Hematopoietic multipotent progenitor cell treated with erythropoietin and hydrocortisone succinate and interleukin-3 and kit ligand, for 6 days (in vitro differentiated cells): ENCODE measurements at regions not wholly inside any gene's neighbourhood (a gene's known extent, or its start where the extent isn't known, plus 50 kb on each side); places are given as distances from the start of the nearest gene placed in this dataset.

ENCODE experiments used
- DNase-seq: peaks from one replicate; pipeline ENCODE4 v3.0.0-alpha.2; 2015

- peak; percentile 93 for DNase-seq
Measured at GRCh38 chrX:40175511-40176350, 78.0 kb upstream of the BCOR start.

DNA sequence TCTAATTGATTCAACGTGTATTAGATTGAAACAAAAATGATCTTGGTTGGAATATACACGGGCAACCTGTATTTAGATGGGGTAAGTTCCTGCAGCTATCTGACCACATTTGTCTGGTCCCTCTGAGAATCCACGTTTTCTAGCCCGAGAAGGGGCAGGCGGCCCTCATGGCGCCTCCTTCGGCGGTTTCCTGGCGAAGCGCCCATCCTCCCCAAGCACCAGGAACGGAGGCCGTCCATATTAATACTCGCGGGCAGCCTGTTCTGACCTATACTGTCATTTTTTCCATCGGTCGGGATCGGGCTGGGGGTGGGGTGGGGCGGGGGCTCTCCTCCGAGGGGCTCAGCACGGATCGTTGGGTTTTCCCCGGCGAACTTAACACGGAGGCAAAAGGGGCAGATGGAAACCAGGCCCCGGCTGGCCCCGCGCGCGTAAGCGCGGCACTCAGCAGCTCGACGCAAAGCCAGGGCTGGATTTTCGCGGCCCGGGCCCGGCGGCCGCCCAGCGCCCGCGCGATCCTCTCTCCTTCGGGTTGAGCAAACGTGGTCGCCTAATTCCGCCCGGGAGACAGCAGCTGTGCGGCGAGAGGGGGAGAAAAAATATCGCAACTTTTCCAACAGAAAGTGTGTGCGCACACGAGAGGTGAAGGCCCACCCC lies 77.2 kb upstream of the BCOR start:
- DNase-seq = peak; percentile 69

DNA sequence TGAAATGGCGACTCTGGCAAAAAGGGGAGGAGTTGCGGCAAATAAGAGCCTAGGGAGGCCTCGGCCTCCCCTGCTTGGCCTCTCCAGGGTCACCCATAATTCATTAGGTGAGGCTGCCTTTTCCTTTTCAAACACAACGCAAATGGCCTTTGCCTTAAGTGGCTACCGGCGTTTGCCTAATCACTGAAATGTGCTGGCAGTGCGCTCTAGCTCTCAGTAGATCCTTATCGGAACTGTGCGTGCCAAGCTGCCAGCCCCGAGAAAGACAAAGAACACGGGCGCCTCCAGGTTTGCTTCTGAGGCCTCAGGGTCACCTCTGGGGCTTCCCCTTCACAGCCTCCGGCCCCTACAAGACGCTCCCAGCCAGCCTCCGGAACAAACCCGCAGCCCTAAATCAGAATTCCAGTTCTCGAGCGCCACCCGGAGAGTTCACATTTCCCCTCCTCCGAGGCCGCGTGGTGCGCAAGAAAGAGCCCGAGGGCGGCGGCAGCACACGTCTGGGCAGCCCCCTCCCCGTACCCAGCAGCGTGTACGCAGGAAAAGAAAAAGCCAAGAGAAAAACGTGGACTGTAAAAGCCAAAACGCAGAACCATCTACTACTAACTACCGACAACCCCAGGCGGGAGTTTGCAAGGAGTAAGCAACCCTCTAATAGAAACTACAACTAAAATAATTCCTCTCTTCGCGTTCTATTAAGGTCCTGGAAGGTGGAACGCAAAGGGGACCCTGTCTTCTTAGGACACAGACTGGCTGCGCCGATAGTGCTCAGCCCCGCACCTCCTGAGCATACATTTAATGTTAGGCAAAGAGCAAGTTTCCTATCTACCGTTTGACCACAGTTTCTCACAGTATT lies 76.5 kb upstream of the BCOR start:
- peak; percentile 84 for DNase-seq

DNA sequence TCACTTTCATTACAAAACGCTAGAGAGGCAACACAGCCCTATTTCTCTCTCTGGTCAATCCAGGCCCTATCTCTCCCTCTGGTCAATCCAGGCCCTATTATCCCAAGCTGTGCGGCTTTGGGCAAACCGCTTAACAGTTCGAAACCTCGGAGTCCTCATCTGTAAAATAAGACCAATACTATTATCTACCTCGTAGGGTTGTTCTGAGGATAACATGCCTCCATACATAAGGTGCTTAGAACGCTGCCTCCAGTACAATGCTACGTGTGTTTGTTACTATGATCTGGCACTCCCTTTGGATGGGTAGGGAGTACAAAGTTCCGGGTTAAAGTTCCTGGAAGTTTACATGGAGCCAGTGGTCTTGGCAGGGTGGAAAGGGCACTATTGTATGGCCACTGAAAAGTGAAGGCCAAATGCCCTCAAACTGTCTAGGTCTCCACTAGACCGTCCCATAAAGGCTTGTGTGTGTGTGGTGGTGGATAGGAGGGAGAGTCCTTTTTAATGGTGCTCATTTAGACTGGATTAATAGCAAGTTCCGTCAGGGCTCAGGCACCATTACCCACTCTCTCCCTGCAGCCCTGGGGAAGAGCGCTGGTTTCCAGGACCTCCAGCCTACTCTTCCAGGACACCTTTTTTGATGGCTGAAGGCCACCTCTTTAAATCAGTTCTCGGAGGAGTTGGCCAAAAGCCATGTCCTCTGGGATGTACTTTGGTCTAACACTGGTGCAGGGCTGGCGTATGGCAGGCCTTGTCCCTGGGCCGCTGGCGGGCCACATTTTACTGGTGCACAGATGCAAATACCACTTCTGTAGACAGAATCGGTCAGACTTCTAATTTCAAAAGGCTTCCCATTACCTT lies 75.6 kb upstream of the BCOR start:
- peak; percentile 25 for DNase-seq

DNA sequence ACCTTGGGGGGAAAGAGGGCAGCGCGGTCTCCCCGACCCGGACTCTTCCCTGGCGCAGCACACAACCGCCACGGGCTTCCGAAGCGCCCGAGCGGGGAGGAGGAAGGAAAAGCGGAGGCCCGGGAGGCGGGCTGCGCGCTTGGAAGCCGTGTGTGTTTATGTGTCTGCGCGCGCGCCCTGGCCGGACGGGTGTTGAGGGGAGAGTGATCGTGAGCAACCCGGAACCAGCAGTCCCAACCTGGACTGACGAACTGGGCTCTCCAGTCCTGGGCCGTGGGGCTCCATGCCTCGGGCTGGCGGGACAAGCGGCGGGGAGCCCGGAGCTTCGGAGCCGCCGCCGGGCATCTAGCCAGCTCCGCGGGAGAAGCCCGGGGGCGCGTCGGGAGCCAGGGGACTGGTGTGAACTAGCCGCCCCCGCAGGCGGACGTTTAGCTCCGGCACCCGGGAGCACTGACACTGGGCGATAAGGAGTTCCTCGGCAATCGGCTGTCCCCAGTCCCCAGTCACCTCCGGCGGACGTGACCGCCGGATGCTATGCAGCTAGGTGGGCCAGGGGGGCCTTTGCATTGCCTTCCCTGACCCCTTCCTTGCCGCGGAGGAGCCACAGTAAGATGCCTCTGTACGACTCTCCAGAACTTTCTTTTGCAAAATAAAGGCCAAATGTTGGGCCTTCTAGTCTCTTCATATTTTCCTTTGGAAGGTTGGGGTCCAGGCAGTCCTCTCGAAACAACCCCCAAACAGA lies 74.8 kb upstream of the BCOR start:
- DNase-seq = peak; percentile 87

DNA sequence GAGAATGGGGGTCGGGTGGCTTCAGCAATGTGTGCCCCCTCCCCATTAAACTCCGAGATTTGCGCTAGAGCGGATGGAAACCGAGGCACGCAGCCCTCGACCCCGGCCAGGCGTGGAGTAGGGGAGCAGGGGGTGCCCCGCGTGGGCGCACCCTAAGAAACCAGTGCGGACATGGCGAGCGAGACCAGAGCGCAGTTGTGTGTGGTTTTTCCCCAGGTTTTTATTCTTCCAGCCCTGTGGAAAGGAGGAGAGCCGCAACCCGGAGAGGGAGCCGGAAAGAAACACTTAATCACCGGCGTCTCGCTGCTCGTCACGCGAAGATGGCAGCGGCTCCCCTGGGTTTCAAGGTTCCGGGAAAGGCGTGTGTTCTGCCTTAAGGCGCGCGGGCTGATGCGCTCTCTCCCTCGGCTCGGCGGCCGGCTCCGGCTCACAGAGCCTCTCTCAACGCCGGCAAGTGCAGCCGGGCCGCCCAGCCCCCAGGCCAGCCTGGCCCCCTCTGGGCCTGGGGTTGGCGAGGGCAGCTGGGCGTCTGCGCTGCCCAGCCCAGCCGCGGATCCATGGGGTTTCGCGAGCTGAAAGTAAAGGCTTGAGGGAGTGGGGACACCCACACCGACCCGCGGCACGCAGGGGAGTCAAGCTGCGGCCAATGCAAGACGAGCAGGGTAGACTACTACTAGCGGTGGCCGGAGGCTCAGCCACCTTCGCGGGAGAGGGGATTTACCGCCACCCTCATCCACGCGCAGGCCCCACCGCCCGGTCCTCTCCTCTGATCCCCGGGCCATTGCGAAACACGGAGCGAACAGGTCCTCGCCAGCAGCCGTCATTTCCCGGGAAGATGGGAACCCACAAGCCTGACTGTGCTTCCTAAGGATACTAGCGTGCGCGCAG lies 74.0 kb upstream of the BCOR start:
- peak; percentile 51 for DNase-seq

GRCh38 chrX:40170830-40171512 lies 73.2 kb upstream of the BCOR start:
- no peak for DNase-seq

- peak; percentile 89 for DNase-seq
Measured at GRCh38 chrX:40169193-40170101, 71.7 kb upstream of the BCOR start.

- no peak for DNase-seq
Measured at GRCh38 chrX:40168480-40169011, 70.8 kb upstream of the BCOR start.

- DNase-seq = no peak
Measured at GRCh38 chrX:40167850-40168479, 70.2 kb upstream of the BCOR start.

DNA sequence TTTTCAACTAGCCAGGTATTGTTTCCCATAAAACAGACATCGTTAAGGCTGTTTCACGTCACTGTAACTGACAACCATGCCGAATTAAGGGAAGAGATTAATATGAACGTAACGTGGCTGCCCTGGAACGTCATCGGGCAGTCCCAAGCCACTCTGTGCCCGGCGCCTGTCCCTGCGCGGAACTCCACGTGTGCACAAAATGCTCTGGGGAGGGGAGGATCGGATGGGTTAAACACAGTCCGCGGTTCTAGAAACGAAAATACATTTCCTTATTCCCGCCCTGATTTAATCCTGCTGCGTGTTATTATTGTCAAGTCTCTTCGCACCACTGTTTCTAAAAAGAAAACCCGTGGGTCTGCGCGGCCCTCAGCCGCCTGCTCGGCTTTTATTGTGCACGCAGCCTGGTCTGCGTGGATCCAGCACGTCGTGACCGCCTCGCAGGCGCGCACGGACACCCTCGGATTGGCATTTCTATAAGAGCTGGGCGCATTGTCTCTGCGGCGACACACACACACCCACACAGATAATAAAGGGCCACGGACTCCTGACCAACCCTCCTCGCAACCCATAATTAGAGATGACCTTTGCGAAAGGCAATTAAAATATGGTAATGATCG lies 69.6 kb upstream of the BCOR start:
- no peak for DNase-seq

GRCh38 chrX:40166582-40166981 lies 68.8 kb upstream of the BCOR start:
- DNase-seq = no peak

GRCh38 chrX:40165861-40166260 lies 68.1 kb upstream of the BCOR start:
- DNase-seq = no peak

GRCh38 chrX:40165206-40165605 lies 67.4 kb upstream of the BCOR start:
- DNase-seq = no peak

DNA sequence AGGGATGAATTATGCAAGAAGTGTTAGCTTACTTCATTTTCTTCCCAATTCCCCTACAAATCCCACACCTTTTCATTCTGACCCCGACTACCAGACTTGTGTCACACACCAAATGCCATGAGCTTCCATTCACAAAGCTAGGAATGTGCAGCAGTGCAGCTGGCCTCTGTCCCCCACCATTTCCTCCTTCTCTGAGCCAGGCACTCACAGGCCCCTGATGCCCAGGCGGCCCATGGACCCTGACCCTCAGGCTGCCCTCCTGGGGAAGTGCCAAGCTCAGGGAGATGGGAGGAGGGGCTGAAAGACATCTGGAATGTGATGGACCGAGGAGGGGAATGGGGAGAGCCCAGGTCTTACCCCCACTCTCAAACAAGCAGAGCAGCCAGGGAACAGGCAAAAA lies 67.0 kb upstream of the BCOR start:
- DNase-seq = no peak

- peak; percentile 44 for DNase-seq
Measured at GRCh38 chrX:40158036-40158706, 60.4 kb upstream of the BCOR start.
